HG03575 (cell line): ENCODE measurements at regions not wholly inside any gene's neighbourhood (a gene's known extent, or its start where the extent isn't known, plus 50 kb on each side); places are given as distances from the start of the nearest gene placed in this dataset.
"Not testable (repeated sequence)": the region's sequence is repeated elsewhere in the genome, so short reads cannot be mapped to it uniquely, and the experiment has no call there.

ENCODE experiments used
- ATAC-seq: cut with Tn5 transposase; IDR thresholded peaks from one replicate; pipeline ENCODE4 v1.9.1; 2021; ENCODE audit not compliant: unreplicated experiment, insufficient number of reproducible peaks, low FRiP score; ENCODE audit errors: extremely low read depth

DNA sequence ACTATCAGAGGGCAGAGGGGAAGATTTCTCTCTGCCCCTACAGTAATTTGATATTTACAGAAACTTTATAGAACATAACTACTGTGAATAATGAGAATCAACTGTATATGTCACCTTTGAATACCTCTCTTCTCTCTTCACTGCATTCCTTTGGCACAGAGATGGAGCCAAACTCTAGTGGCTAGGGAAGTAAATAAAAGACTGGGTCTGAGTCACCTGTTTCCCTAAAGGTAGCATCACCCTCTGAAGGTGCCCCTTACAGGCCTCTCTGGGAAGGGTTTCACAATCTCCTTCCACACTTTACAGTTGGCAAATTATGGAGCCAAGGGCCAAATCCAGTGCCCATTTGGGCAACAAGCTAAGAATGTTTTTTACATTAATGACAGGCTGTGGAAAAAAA lies 81.0 kb upstream of the ZNF658 start:
- not testable (repeated sequence) for ATAC-seq

DNA sequence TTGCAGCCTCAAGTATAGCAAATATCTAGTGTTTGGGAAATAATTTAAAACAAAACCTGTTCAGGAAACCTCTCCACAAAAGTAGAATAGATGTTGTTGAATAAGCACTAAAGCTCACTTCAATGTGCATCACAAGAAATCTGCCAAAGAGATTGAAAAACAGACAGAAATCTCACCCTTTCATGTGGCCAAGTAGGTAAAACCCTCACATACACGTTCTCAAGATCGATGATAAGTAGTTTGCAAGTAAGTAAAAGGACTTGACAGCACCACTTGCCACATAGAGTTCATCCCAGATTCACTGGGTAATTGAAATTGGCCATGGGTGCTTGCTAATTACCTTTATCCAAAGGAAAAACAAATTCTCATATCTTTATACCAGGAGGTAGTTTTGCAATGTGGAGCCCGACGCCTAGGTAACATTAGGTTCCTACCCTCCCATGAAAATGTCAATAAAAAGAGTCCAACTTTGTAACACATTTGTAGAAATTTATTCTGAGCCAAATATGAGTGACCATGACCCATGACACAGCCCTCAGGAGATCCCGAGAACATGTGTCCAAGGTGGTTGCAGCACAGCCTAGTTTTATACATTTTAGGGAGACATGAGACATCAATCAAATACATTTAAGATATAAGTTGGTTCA lies 80.4 kb upstream of the ZNF658 start:
- ATAC-seq = not testable (repeated sequence)

DNA sequence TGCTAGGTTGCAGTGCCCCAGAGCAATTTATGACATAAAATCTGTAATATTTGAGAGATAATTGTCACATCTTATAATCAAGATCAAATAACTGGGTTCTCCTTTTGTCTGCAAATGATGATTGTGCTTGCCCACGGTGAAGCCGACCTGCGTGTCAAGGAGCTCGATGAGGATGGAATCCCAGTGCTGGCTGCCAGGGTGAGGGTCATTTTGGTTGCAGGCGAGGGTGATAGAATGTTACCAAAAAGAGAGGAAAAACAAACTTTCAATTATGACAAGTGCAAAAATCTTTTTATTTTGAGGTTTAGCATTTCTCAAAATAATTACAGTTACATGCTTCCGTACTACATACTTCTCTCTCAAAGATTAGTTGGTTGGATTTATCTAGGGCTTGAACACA lies 76.4 kb upstream of the ZNF658 start:
- ATAC-seq = not testable (repeated sequence)

GRCh38 chr9:66829853-66830252 lies 70.7 kb upstream of the ZNF658 start:
- ATAC-seq = not testable (repeated sequence)

DNA sequence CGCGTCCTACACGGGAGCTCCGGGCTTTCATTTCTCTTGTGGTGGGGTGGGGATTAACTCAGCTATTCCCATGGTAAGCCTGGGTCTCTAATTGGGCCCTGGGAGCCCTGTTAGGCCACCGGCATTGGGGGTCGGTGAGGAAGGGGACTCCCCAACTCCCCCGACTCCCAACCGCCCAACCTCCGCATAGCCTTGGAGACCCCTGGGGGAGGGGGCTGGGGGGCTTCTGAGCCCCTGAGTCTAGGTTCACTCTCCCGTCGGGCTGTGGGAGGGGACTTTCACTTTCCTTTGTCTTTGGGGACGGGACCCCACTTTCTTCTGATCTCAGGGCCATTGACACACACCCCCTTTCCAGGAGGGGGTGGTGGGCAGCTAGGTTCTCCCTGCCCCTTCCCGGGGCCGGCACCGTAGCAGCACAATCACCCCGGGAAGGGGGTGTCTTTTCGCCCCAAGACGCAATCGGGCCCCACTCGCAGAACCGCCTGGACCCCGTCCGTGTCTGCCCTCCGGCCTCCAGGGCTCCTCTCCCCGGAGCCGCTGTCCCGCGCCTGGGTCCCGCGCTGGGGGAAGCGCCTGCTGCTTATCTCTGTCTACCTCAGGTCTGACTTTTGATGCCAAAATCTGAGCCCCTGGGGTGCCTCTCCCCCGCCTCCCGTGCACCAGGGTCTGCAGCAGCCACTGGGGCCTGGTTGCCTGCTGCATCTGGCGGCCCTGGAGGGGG lies 69.6 kb upstream of the ZNF658 start:
- not testable (repeated sequence) for ATAC-seq

- ATAC-seq = not testable (repeated sequence)
These were observed 68.3 kb upstream of the ZNF658 start for GRCh38 chr9:66832222-66832621.

DNA sequence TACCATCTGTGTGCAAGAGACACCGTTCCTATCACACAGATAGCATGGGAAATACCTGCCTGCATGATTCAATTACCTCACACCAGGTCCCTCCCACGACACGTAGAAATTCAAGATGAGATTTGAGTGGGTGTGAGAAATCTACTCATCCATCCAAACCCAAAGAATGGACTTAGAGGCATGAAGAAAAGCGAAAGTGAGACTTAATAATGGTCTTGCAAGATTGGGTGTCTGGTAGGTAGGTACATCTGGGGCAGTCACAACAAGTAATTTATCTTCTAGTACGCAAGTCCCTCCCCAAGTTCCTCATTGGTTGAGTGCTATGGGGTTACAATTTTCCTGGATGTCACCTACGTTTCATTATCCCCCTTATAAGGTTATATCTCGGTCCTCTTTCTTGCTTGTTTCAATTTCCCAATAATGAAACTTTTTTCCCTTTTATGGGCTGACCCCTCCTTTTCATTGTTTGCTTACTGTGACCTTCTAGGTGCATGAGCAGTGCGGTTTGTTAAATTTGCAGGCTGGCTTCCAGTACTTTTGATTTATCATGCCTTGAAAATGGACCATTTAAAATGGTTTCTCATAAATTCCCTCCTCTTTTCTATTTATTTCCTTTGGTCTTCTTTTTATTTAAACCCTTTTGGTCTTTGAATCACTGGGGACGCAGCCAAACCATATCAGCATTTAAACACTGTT lies 63.1 kb upstream of the ZNF658 start:
- ATAC-seq = not testable (repeated sequence)
